K562 (cell line): ENCODE measurements at regions not wholly inside any gene's neighbourhood (a gene's known extent, or its start where the extent isn't known, plus 50 kb on each side); places are given as distances from the start of the nearest gene placed in this dataset.

Experiments
- ATAC-seq: fragments of 200-7000 bp; cut with Tn5 transposase; 3 replicates; pipeline ENCODE4 v1.9.1; 2020; ENCODE audit warnings: moderate library complexity
- BruUV-seq: library from RNA; stranded (reverse); fragments of 400-500 nt; replicated peaks from 2 replicates; lab custom pipeline; 2021; lab: Mats Ljungman, UMichigan
- CTCF ChIA-PET: fragments of 300-600 bp; formaldehyde crosslinking; extraction: SDS; loops from one replicate; lab custom pipeline; 2021; ENCODE audit warnings: low intra/inter-chr PET ratio; lab: Yijun Ruan, JAX
- POLR2A ChIA-PET: fragments of 300-600, 350-650 bp; sonication (Branson Sonifier 250); formaldehyde crosslinking; extraction: SDS; loops from one replicate; lab custom pipeline; 2021; ENCODE audit warnings: antibody characterized with exemption, inconsistent platforms; lab: Yijun Ruan, JAX
- DNase-seq, 4 experiments: peaks; one replicate each; pipeline versions ENCODE4 v3.0.0 to v3.0.0-alpha.2; 2011 to 2018; ENCODE audit warnings: low spot score in 3 of 4, mixed read lengths in 3 of 4; ENCODE audit errors: extremely low read depth in 1 of 4
- FAIRE-seq: peaks from 2 replicates; lab custom pipeline; 2011; peaks lifted over from hg19 to GRCh38; lab: Jason Lieb, UNC
- H2AFZ ChIP-seq: 2 replicates; pipeline ENCODE4 v1.6.0; 2011; ENCODE audit warnings: low read depth, low read length, control low read depth, inconsistent platforms
- H3K27ac ChIP-seq: fragments of 200-600 bp; 3 replicates; pipeline ENCODE4 v1.8.0; 2011; ENCODE audit warnings: low read depth, mild to moderate bottlenecking, control low read depth, inconsistent platforms, low read length, moderate library complexity, mixed read lengths; ENCODE audit errors: extremely low read depth
- H3K27me3 ChIP-seq, 2 experiments: fragments of 300-600 bp in 1 of 2; 2 replicates in 1 of 2; 3 replicates in 1 of 2; pipeline versions ENCODE4 v1.6.0 to v1.8.0; 2011; ENCODE audit warnings: inconsistent platforms in 2 of 2, low read length in 2 of 2, mild to moderate bottlenecking in 1 of 2, mixed read lengths in 1 of 2, moderate library complexity in 1 of 2; ENCODE audit not compliant: control insufficient read depth in 2 of 2, insufficient read depth in 2 of 2
- H3K36me3 ChIP-seq: fragments of 300-600 bp; 3 replicates; pipeline ENCODE4 v1.8.0; 2011; ENCODE audit warnings: mild to moderate bottlenecking, low read length, inconsistent platforms; ENCODE audit not compliant: control insufficient read depth, insufficient read depth
- H3K4me1 ChIP-seq, 2 experiments: fragments of 200-600 bp in 1 of 2; replicated peaks in 1 of 2; 2 replicates in 1 of 2; 3 replicates in 1 of 2; pipeline versions ENCODE4 v1.5.1 to v1.8.0; 2011; ENCODE audit warnings: inconsistent platforms in 2 of 2, low read length in 2 of 2, mild to moderate bottlenecking in 1 of 2, mixed read lengths in 1 of 2, moderate library complexity in 1 of 2; ENCODE audit not compliant: control insufficient read depth in 2 of 2, insufficient read depth in 2 of 2
- H3K4me2 ChIP-seq: 2 replicates; pipeline ENCODE4 v1.6.1; 2011; ENCODE audit warnings: low read length, control low read depth, inconsistent platforms, mixed read lengths; ENCODE audit not compliant: insufficient read depth
- H3K4me3 ChIP-seq: fragments of 200-600 bp; sonication (generic), shearing (Covaris generic); 2 replicates; pipeline ENCODE4 v1.5.1; 2016; ENCODE audit warnings: control low read depth, inconsistent platforms
- H3K79me2 ChIP-seq: fragments of 200-600 bp; 3 replicates; pipeline ENCODE4 v1.8.0; 2011; ENCODE audit warnings: low read length, inconsistent platforms; ENCODE audit not compliant: control insufficient read depth, insufficient read depth
- H3K9ac ChIP-seq, 2 experiments: 2 replicates each; pipeline versions ENCODE4 v1.6.0 to v1.6.1; 2011; ENCODE audit warnings: low read depth in 2 of 2, low read length in 2 of 2, control low read depth in 1 of 2, inconsistent platforms in 1 of 2, mild to moderate bottlenecking in 1 of 2, mixed read lengths in 1 of 2; ENCODE audit not compliant: insufficient read depth in 1 of 2
- H3K9me1 ChIP-seq: one replicate; pipeline ENCODE4 v1.6.0; 2011; ENCODE audit warnings: inconsistent platforms, mild to moderate bottlenecking, low read length, moderate library complexity; ENCODE audit not compliant: control insufficient read depth, insufficient read depth
- H3K9me3 ChIP-seq: replicated peaks from 2 replicates; pipeline ENCODE4 v1.5.1; 2011; ENCODE audit warnings: low read depth, low read length, inconsistent platforms; ENCODE audit not compliant: control insufficient read depth, insufficient read depth
- H4K20me1 ChIP-seq: replicated peaks from 2 replicates; pipeline ENCODE4 v1.6.1; 2011; ENCODE audit warnings: low read length, inconsistent platforms, mixed read lengths; ENCODE audit not compliant: control insufficient read depth, insufficient read depth
- AFF1 ChIP-seq, 2 experiments: fragments of 450-650 bp; IDR thresholded peaks; 2 replicates each; pipeline ENCODE4 v1.6.1; 2018; ENCODE audit warnings: mild to moderate bottlenecking in 2 of 2, low read depth in 1 of 2; ENCODE audit not compliant: partially characterized antibody in 2 of 2
- CBX1 ChIP-seq: sonication (generic); IDR thresholded peaks from 2 replicates; pipeline ENCODE4 v1.6.1; 2016; ENCODE audit warnings: antibody characterized with exemption, low read depth, mild to moderate bottlenecking
- EGR1 ChIP-seq: fragments of 450-650 bp; conservative IDR thresholded peaks from 2 replicates; pipeline ENCODE4 v1.6.1; 2017; ENCODE audit warnings: mild to moderate bottlenecking
- ETV5 ChIP-seq: sonication (generic); formaldehyde crosslinking; IDR thresholded peaks from 2 replicates; pipeline ENCODE4 v1.4.0; 2020; ENCODE audit warnings: low read depth, mild to moderate bottlenecking, missing genetic modification reagents
- FOS ChIP-seq: IDR thresholded peaks from 3 replicates; pipeline ENCODE4 v1.6.1; 2011; ENCODE audit not compliant: insufficient read length; ENCODE audit errors: extremely low read depth
- HDAC1 ChIP-seq, 2 experiments: fragments of 450-650 bp; IDR thresholded peaks; 2 replicates each; pipeline ENCODE4 v1.6.1; 2016 to 2017; ENCODE audit warnings: inconsistent platforms in 1 of 2, mild to moderate bottlenecking in 1 of 2, moderate library complexity in 1 of 2
- ILK ChIP-seq: fragments of 450-650 bp; IDR thresholded peaks from 2 replicates; pipeline ENCODE4 v1.6.1; 2016; ENCODE audit warnings: missing genetic modification characterization, low read depth, mild to moderate bottlenecking, missing compliant biosample characterization, moderate library complexity, borderline replicate concordance
- KDM5B ChIP-seq: fragments of 200-600 bp; sonication (generic); IDR thresholded peaks from 2 replicates; pipeline ENCODE4 v1.6.1; 2012; ENCODE audit warnings: low read depth, mild to moderate bottlenecking, moderate library complexity, low read length, control low read depth, inconsistent platforms; ENCODE audit not compliant: insufficient replicate concordance
- NFIC ChIP-seq: fragments of 450-650 bp; IDR thresholded peaks from 2 replicates; pipeline ENCODE4 v1.6.1; 2017; ENCODE audit warnings: mild to moderate bottlenecking, inconsistent platforms
- RBM14 ChIP-seq: fragments of 200-400 bp; formaldehyde crosslinking; IDR thresholded peaks from 2 replicates; pipeline ENCODE4 v1.6.1; 2018; ENCODE audit warnings: low read depth, mild to moderate bottlenecking, low read length, moderate library complexity, borderline replicate concordance; ENCODE audit not compliant: insufficient read depth
- TRIM24 ChIP-seq, 2 experiments: fragments of 450-650 bp; IDR thresholded peaks; 2 replicates each; pipeline ENCODE4 v1.6.1; 2016
- ZNF134 ChIP-seq: fragments of 250-450 bp; sonication (Bioruptor Pico); conservative IDR thresholded peaks from 2 replicates; pipeline ENCODE4 v1.4.0; 2020
- ZNF239 ChIP-seq: fragments of 250-450 bp; sonication (Bioruptor Pico); IDR thresholded peaks from 2 replicates; pipeline ENCODE4 v1.4.0; 2020; ENCODE audit warnings: mild to moderate bottlenecking
- ZNF398 ChIP-seq: fragments of 250-450 bp; sonication (Bioruptor Pico); IDR thresholded peaks from 2 replicates; pipeline ENCODE4 v1.8.0; 2021; ENCODE audit warnings: moderate library complexity, mild to moderate bottlenecking, inconsistent platforms
- ZNF695 ChIP-seq: fragments of 450-650 bp; formaldehyde crosslinking; IDR thresholded peaks from 2 replicates; pipeline ENCODE4 v1.4.0; 2020; ENCODE audit warnings: mild to moderate bottlenecking, moderate library complexity
- WGBS: fragments of 100-300 bp; shearing (Covaris generic); methylation state at CpG from one replicate; pipeline ENCODE4 v1.1.6; 2016; ENCODE audit warnings: low coverage, mixed read lengths; ENCODE audit not compliant: insufficient coverage; ENCODE audit errors: missing lambda C conversion rate; 5-methylcytosine and 5-hydroxymethylcytosine counted together
- in situ Hi-C: fragments of 300-500 bp; cut with MboI; formaldehyde crosslinking; loops from 4 replicates; pipeline ENCODE4 v1.15.0; 2018; ENCODE audit warnings: inconsistent platforms, mixed read lengths
- intact Hi-C: fragments of 100-400 bp; cut with micrococcal nuclease; formaldehyde crosslinking; loops from 2 replicates; pipeline ENCODE4 v1.14.2; 2022

GRCh38 chr9:107862323-107862722 is 372.8 kb upstream of the KLF4 start:
- no peak for TF ChIP-seq ZNF398 (CRISPR knock-in tag)
- TF ChIP-seq HDAC1 (IDR thresholded peaks at IDR 0.05), result no peak
- no peak for TF ChIP-seq NFIC
- TF ChIP-seq CBX1, result no peak
- TF ChIP-seq RBM14, result no peak
- TF ChIP-seq KDM5B, result no peak
- TF ChIP-seq AFF1 (IDR thresholded peaks at IDR 0.05; ENCODE audit: low read depth in 1 of 2, partially characterized antibody in 2 of 2), result no peak
- TF ChIP-seq EGR1, result no peak
- no peak for TF ChIP-seq ZNF134 (CRISPR knock-in tag)
- no peak for TF ChIP-seq TRIM24 (IDR thresholded peaks at IDR 0.05)
- TF ChIP-seq ZNF239 (CRISPR knock-in tag), result no peak
- TF ChIP-seq ZNF695 (CRISPR knock-in tag), result no peak
- TF ChIP-seq ETV5, result no peak
- no peak for TF ChIP-seq ILK (tag)
- no peak for TF ChIP-seq FOS
- no peaks in the 10 kb centered on the region for H3K9me3 ChIP-seq
- no peaks in the 10 kb centered on the region for H3K9me1 ChIP-seq
- 0% methylated on average over 1 of the region's 1 CpG for WGBS
- no peaks in the 10 kb centered on the region for H3K79me2 ChIP-seq
- H2AFZ ChIP-seq, result no peak overlapping the region
- in situ Hi-C loops, result no loop called here
- H3K27me3 ChIP-seq, result peaks cover 0 to 7% of the 10 kb centered on the region in 2 experiments; a peak in 1 of 5 replicates
- H3K4me3 ChIP-seq, result no peak overlapping the region
- BruUV-seq, result no TSS peak
- no peak overlapping the region for H3K4me2 ChIP-seq
- ATAC-seq, result no peak
- DNase-seq, result no peak
- intact Hi-C loops, result no loop called here
- H3K27ac ChIP-seq, result no peak overlapping the region
- no peaks in the 10 kb centered on the region for H4K20me1 ChIP-seq
- CTCF ChIA-PET, result no interaction called here
- H3K9ac ChIP-seq, result no peak overlapping the region
- no peaks in the 10 kb centered on the region for H3K4me1 ChIP-seq
- POLR2A ChIA-PET, result interaction anchor here (1.0 kb wide), 1 partner anchor 12 kb away, joined by 3 read pairs; no protein-coding TSS in a partner anchor
- no peaks in the 10 kb centered on the region for H3K36me3 ChIP-seq
- FAIRE-seq, result no peak
